ENCODE measurements at regions not wholly inside any gene's neighbourhood (a gene's known extent, or its start where the extent isn't known, plus 50 kb on each side); places are given as distances from the start of the nearest gene placed in this dataset.

DNA sequence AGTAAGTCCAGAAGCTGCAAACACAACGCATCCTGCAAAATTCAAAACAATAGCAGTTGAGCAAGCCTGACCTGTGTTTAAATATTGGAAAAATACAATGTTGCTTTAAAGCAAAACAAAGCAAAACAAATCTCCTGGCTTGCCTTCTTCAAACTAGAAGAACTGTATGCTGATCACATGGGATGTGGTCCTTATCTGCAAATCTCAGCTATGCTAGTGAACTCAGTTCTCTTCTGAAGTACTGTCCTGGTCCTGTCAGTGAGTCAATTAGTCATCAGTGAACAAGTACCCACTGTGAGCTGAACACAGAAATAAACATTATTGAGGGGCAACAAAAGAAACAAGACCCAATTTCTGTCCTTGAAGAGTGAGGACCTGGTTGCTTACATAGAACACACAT, 522.5 kb downstream of the SMARCA1 start:
- Histone ChIP-seq H3K27ac (no peak overlapping the region), H3K4me3 (no peak overlapping the region), H3K4me1 (replicated peaks) (no peaks in the 10 kb centered on the region), H3K9me3 (no peaks in the 10 kb centered on the region), H3K36me3 (no peaks in the 10 kb centered on the region), H3K27me3 (replicated peaks; ENCODE audit: insufficient read depth) (no peaks in the 10 kb centered on the region)
- TF ChIP-seq POLR2A (IDR thresholded peaks at IDR 0.05) (no peak), POLR2AphosphoS5 (IDR thresholded peaks at IDR 0.05) (no peak)
- TF ChIP-seq, protein P1, sequence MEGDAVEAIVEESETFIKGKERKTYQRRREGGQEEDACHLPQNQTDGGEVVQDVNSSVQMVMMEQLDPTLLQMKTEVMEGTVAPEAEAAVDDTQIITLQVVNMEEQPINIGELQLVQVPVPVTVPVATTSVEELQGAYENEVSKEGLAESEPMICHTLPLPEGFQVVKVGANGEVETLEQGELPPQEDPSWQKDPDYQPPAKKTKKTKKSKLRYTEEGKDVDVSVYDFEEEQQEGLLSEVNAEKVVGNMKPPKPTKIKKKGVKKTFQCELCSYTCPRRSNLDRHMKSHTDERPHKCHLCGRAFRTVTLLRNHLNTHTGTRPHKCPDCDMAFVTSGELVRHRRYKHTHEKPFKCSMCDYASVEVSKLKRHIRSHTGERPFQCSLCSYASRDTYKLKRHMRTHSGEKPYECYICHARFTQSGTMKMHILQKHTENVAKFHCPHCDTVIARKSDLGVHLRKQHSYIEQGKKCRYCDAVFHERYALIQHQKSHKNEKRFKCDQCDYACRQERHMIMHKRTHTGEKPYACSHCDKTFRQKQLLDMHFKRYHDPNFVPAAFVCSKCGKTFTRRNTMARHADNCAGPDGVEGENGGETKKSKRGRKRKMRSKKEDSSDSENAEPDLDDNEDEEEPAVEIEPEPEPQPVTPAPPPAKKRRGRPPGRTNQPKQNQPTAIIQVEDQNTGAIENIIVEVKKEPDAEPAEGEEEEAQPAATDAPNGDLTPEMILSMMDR (IDR thresholded peaks at IDR 0.05) = no peak
- 33% methylated on average over 1 of the region's 1 CpG for WGBS
- intact Hi-C loops (cut with DNase I) = no loop called here
- DNase-seq (ENCODE audit: low spot score) = no peak

DNA sequence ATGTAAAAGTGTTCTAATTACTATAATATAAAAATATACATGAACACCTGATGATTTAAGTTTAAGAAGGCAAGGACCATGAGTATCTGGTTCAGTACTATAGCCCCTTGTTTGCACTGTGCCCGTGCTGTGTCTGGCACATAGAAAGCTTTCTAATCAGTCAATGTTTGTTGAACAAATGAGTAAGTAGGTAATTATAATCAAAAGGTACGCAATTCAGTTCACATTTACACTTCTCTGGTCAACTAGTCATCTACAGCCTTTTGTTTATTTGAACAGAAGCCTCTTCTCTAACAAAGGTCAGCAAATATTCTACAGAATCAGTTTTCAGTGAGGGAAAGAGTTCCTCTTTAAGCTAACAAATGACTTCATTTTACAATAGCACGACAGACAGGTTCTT, 523.3 kb downstream of the SMARCA1 start:
- H3K36me3 ChIP-seq = no peaks in the 10 kb centered on the region
- H3K27me3 ChIP-seq (replicated peaks; ENCODE audit: insufficient read depth) = no peaks in the 10 kb centered on the region
- H3K9me3 ChIP-seq = no peaks in the 10 kb centered on the region
- 57% methylated on average over 3 of the region's 3 CpGs for whole genome bisulfite sequencing
- intact Hi-C loops (cut with DNase I) = no loop called here
- no peak for DNase-seq (ENCODE audit: low spot score)
- TF ChIP-seq POLR2A (IDR thresholded peaks at IDR 0.05) = no peak
- no peaks in the 10 kb centered on the region for H3K4me1 ChIP-seq (replicated peaks)
- H3K27ac ChIP-seq = no peak overlapping the region
- no peak overlapping the region for H3K4me3 ChIP-seq

DNA sequence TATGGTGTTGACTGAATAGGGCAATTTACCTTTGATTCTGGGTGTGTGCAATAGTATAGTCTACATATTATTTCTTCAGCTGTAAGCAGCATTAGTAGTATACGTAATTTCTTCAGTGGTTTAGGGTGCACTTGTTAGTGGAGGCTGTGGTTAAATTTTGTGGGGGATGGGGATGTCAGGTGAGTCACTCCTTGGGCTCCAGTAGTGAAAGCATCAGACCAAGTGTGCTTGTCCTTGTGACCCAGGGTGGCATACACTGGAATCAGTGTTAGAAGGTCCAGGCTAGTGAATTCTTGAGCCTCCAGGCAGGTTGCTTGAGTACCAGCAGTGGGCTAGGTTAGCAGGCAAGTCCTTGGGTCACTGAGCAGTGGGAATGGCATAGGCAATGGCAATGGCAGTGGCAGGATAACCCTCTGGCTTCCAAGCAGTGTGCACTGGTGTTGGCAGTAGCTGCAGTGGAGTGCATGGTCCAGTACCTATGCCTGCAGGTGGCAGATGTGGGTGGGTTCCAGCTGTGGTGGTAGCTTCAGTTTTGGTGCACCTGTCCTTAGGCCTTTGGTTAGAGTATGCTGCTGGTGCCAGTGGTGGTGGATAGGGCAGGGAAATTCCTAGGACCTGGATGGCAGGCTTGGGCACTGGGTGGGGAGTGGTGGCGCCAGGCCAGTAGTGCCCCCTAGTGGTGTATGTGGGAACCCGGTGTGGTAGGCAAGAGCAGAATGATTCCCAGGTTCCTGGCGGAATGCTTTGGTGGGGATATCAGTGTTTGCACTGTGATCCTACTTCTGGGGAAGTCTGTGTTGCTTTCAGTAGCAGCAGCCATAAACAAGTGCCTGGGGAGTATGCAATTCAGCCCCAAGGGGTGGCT, 531.0 kb downstream of the SMARCA1 start:
- Histone ChIP-seq H3K27me3 (replicated peaks; ENCODE audit: insufficient read depth) (no peaks in the 10 kb centered on the region), H3K9me3 (no peaks in the 10 kb centered on the region), H3K27ac (no peak overlapping the region), H3K4me3 (no peak overlapping the region), H3K4me1 (replicated peaks) (no peaks in the 10 kb centered on the region), H3K36me3 (no peaks in the 10 kb centered on the region)
- no peak for DNase-seq (ENCODE audit: low spot score)
- 92% methylated on average over 4 of the region's 4 CpGs for WGBS
- TF ChIP-seq POLR2A (IDR thresholded peaks at IDR 0.05) (no peak), POLR2AphosphoS5 (IDR thresholded peaks at IDR 0.05) (no peak)
- TF ChIP-seq, protein P1 (IDR thresholded peaks at IDR 0.05) = no peak
- intact Hi-C loops (cut with DNase I) = no loop called here

DNA sequence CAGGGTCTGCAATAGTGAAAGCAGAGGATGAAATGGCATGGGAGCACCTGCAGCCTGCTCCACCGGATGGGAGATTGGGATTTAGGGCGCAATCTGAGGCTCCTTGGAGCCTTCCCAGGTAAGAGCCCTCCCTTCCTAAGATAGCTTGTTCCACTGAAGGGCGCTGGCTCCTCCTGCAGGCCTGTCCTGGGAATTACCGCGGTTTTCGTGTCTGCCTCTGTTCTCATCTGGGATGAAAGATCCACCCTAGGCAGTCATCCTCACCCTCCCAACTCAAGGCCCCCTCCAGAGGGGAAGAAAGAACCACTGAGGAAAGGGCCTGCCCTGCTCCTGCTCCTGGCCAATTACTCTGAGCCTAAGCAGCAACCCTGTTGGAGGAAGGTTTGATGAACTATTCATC, 547.5 kb downstream of the SMARCA1 start:
- 2% methylated on average over 6 of the region's 6 CpGs for WGBS
- TF ChIP-seq, protein P1 (IDR thresholded peaks at IDR 0.05) = peak in 3 of 4 experiments; percentile 24 to 53 (median 42)
- no peak for TF ChIP-seq POLR2AphosphoS5 (IDR thresholded peaks at IDR 0.05)
- Histone ChIP-seq H3K36me3 (no peaks in the 10 kb centered on the region), H3K4me1 (replicated peaks) (no peaks in the 10 kb centered on the region), H3K27me3 (replicated peaks; ENCODE audit: insufficient read depth) (no peaks in the 10 kb centered on the region), H3K9me3 (no peaks in the 10 kb centered on the region), H3K4me3 (no peak overlapping the region), H3K27ac (no peak overlapping the region)
- intact Hi-C loops (cut with DNase I) = no loop called here
- peak; percentile 5 for DNase-seq (ENCODE audit: low spot score)

DNA sequence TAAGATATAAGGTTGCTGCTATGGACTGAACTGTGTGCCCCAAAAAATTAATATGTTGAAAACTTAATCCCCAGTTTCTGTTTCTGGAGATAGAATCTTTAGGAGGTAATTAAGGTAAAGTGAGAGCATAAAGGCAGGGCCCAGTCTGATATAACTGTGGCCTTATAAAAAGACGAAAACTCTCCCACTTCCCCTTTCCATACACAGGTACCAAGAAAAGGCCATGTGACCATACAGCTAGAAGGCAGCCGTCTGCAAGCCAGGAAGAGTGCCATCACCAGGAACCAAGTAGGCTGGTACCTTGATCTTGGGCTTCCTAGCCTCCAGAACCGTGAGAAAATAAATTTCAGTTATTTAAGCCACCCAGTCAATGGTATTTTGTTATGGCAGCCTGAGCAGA, 550.3 kb downstream of the SMARCA1 start:
- Histone ChIP-seq H3K36me3 (no peaks in the 10 kb centered on the region), H3K27ac (no peak overlapping the region), H3K4me1 (replicated peaks) (no peaks in the 10 kb centered on the region), H3K4me3 (no peak overlapping the region), H3K27me3 (replicated peaks; ENCODE audit: insufficient read depth) (no peaks in the 10 kb centered on the region), H3K9me3 (no peaks in the 10 kb centered on the region)
- DNase-seq (ENCODE audit: low spot score) = no peak
- intact Hi-C loops (cut with DNase I) = no loop called here
- WGBS = 90% methylated on average over 3 of the region's 3 CpGs
- no peak for TF ChIP-seq POLR2AphosphoS5 (IDR thresholded peaks at IDR 0.05)
- TF ChIP-seq, protein P1 (IDR thresholded peaks at IDR 0.05) = no peak
- no peak for TF ChIP-seq POLR2A (IDR thresholded peaks at IDR 0.05)

Data from prostate gland (tissue), 2 donors.